Stimulated activated naive CD8-positive, alpha-beta T cell treated with anti-CD3 and anti-CD28 coated beads, Interleukin-15, amount 100 ng/mL, for 72 hours (primary cell): ENCODE measurements at regions not wholly inside any gene's neighbourhood (a gene's known extent, or its start where the extent isn't known, plus 50 kb on each side); places are given as distances from the start of the nearest gene placed in this dataset.

Source experiments
- ATAC-seq: fragments of 150-1000 bp; cut with Tn5 transposase; 2 replicates; pipeline ENCODE4 v1.10.0; 2021; ENCODE audit warnings: mild to moderate bottlenecking, moderate library complexity
- DNase-seq, 2 donors: peaks; one replicate each; pipeline ENCODE4 v3.0.0; 2021 to 2022
- H3K27ac Mint-ChIP-seq, 2 donors: one replicate each; pipeline ENCODE4 v1.8.0; 2022; ENCODE audit warnings: mild to moderate bottlenecking in 2 of 2, mixed read lengths in 2 of 2, moderate library complexity in 2 of 2
- H3K27me3 Mint-ChIP-seq: one replicate; pipeline ENCODE4 v1.8.0; 2022; ENCODE audit warnings: mixed read lengths
- H3K4me1 Mint-ChIP-seq: one replicate; pipeline ENCODE4 v1.8.0; 2022; ENCODE audit warnings: mild to moderate bottlenecking, mixed read lengths
- H3K4me3 Mint-ChIP-seq, 2 donors: one replicate each; pipeline ENCODE4 v1.8.0; 2022; ENCODE audit warnings: mild to moderate bottlenecking in 2 of 2, mixed read lengths in 2 of 2, moderate library complexity in 1 of 2
- H3K9me3 Mint-ChIP-seq, 2 donors: one replicate each; pipeline ENCODE4 v1.8.0; 2022; ENCODE audit warnings: mixed read lengths in 2 of 2

DNA sequence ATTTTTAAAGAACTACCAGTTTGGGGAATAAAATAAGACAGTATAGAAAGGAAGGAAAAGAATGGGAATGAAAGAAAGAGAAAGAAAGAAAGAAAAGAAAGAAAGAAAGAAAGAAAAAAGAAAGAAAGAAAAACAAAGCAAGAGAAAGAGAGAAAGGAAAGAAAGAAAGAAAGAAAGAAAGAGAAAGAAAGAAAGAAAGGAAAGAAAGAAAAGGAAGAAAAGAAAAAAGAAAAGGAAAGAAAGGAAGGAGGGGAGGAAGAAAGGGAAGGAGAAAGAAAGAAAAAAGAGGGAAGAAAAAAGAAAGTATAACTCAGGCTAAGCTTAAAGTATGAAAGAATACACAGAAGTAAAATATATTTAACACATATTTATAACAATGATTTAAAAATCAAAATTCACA, 51.0 kb upstream of the FGF10 start:
- Mint-ChIP-seq H3K9me3 (peaks cover 0 to 4% of the 10 kb centered on the region in 2 donors), H3K27me3 (no peaks in the 10 kb centered on the region), H3K27ac (no peak overlapping the region), H3K4me3 (no peak overlapping the region), H3K4me1 (no peaks in the 10 kb centered on the region)
- no peak for ATAC-seq
- DNase-seq = no peak
